Neural cell (in vitro differentiated cells): ENCODE measurements at regions not wholly inside any gene's neighbourhood (a gene's known extent, or its start where the extent isn't known, plus 50 kb on each side); places are given as distances from the start of the nearest gene placed in this dataset.

Experiments used
- EP300 ChIP-seq: fragments of 450-650 bp; conservative IDR thresholded peaks from 2 replicates; pipeline ENCODE4 v1.6.1; 2014; ENCODE audit warnings: antibody characterized with exemption, mild to moderate bottlenecking, moderate library complexity; ENCODE audit not compliant: poor library complexity, severe bottlenecking
- EZH2 ChIP-seq: fragments of 200-600, 300-800 bp; shearing (Covaris generic), sonication (generic); IDR thresholded peaks from 2 replicates; pipeline ENCODE4 v1.6.1; 2014; ENCODE audit warnings: antibody characterized with exemption, low read length, borderline replicate concordance, mild to moderate bottlenecking; ENCODE audit not compliant: insufficient read depth, poor library complexity, severe bottlenecking
- MXI1 ChIP-seq: fragments of 450-650 bp; conservative IDR thresholded peaks from 2 replicates; pipeline ENCODE4 v1.6.1; 2014; ENCODE audit warnings: antibody characterized with exemption, mild to moderate bottlenecking; ENCODE audit not compliant: poor library complexity, severe bottlenecking
- POLR2AphosphoS5 ChIP-seq: IDR thresholded peaks from 2 replicates; pipeline ENCODE4 v1.6.1; 2012
- RAD21 ChIP-seq: fragments of 450-650 bp; conservative IDR thresholded peaks from 2 replicates; pipeline ENCODE4 v1.6.1; 2014; ENCODE audit warnings: antibody characterized with exemption, mild to moderate bottlenecking, moderate library complexity
- SMC3 ChIP-seq: fragments of 450-650 bp; conservative IDR thresholded peaks from 2 replicates; pipeline ENCODE4 v1.6.1; 2014; ENCODE audit warnings: antibody characterized with exemption, mild to moderate bottlenecking, moderate library complexity; ENCODE audit not compliant: poor library complexity
- TAF1 ChIP-seq: IDR thresholded peaks from 2 replicates; pipeline ENCODE4 v1.6.1; 2012; ENCODE audit warnings: low read depth
- TF ChIP-seq, protein P1 (sequence below): fragments of 450-650 bp; IDR thresholded peaks from 2 replicates; pipeline ENCODE4 v1.5.1; 2014; ENCODE audit warnings: antibody characterized with exemption, mild to moderate bottlenecking, moderate library complexity; ENCODE audit not compliant: poor library complexity, severe bottlenecking
- TF ChIP-seq, protein P2 (sequence below): IDR thresholded peaks from 2 replicates; pipeline ENCODE4 v1.6.1; 2012; ENCODE audit warnings: borderline replicate concordance

DNA sequence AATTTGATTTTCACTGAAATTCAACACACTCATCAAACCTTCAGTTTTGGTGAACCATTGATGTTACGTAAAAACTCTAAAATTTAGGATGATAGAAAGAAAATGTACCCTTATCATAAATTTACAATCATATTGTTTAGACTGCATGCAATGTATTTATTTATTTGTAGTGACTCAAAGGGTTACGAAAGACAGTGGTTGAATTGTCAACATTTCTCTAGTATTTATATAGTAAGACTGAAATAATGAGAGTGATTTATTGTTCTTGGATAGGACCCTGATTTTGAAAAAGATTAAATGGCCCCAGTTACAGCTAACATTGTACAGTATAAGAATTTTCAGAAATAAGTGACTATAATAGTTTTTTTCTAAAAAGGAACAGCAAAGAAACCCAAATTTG is 591.5 kb downstream of the RFPL4B start:
- TF ChIP-seq SMC3 (no peak), POLR2AphosphoS5 (no peak), MXI1 (no peak), RAD21 (no peak), TAF1 (no peak), EZH2 (no peak), EP300 (no peak)
- TF ChIP-seq, protein P1, sequence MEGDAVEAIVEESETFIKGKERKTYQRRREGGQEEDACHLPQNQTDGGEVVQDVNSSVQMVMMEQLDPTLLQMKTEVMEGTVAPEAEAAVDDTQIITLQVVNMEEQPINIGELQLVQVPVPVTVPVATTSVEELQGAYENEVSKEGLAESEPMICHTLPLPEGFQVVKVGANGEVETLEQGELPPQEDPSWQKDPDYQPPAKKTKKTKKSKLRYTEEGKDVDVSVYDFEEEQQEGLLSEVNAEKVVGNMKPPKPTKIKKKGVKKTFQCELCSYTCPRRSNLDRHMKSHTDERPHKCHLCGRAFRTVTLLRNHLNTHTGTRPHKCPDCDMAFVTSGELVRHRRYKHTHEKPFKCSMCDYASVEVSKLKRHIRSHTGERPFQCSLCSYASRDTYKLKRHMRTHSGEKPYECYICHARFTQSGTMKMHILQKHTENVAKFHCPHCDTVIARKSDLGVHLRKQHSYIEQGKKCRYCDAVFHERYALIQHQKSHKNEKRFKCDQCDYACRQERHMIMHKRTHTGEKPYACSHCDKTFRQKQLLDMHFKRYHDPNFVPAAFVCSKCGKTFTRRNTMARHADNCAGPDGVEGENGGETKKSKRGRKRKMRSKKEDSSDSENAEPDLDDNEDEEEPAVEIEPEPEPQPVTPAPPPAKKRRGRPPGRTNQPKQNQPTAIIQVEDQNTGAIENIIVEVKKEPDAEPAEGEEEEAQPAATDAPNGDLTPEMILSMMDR = no peak
- TF ChIP-seq, protein P2, sequence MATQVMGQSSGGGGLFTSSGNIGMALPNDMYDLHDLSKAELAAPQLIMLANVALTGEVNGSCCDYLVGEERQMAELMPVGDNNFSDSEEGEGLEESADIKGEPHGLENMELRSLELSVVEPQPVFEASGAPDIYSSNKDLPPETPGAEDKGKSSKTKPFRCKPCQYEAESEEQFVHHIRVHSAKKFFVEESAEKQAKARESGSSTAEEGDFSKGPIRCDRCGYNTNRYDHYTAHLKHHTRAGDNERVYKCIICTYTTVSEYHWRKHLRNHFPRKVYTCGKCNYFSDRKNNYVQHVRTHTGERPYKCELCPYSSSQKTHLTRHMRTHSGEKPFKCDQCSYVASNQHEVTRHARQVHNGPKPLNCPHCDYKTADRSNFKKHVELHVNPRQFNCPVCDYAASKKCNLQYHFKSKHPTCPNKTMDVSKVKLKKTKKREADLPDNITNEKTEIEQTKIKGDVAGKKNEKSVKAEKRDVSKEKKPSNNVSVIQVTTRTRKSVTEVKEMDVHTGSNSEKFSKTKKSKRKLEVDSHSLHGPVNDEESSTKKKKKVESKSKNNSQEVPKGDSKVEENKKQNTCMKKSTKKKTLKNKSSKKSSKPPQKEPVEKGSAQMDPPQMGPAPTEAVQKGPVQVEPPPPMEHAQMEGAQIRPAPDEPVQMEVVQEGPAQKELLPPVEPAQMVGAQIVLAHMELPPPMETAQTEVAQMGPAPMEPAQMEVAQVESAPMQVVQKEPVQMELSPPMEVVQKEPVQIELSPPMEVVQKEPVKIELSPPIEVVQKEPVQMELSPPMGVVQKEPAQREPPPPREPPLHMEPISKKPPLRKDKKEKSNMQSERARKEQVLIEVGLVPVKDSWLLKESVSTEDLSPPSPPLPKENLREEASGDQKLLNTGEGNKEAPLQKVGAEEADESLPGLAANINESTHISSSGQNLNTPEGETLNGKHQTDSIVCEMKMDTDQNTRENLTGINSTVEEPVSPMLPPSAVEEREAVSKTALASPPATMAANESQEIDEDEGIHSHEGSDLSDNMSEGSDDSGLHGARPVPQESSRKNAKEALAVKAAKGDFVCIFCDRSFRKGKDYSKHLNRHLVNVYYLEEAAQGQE = no peak
